ENCODE measurements at regions not wholly inside any gene's neighbourhood (a gene's known extent, or its start where the extent isn't known, plus 50 kb on each side); places are given as distances from the start of the nearest gene placed in this dataset.

DNA sequence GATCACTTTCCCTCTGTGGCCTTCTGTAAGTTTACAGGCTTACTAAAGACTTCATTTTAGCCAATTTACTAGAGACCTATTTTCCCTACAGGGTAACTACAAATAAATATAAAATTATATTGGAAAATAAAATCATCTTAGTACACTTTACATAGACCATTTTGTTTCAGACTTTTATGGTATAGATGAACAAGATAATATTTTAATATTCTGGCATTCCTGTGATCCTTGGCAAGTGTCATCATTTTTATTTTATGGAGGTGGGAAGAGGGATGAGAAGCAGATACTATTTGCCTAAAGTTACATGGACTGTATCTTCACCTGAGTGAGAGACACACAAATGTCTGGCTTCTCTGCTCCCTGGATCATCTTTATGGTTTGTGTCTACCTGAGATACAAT lies 149.6 kb upstream of the CWC22 start:
- no peak overlapping the region for H3K27ac Mint-ChIP-seq
- H3K4me3 Mint-ChIP-seq = no peak overlapping the region
- intact Hi-C loops (cut with micrococcal nuclease) = no loop called here
- peaks cover 0 to 12% (median 5%) of the 10 kb centered on the region in 5 donors for H3K27me3 Mint-ChIP-seq
- no peaks in the 10 kb centered on the region for H3K9me3 Mint-ChIP-seq
- Histone ChIP-seq H3K27ac (ENCODE audit: low read depth, low read length) (no peak overlapping the region), H3K9me3 (ENCODE audit: control insufficient read depth in 2 of 3, low read length in 3 of 3) (no peaks in the 10 kb centered on the region), H3K36me3 (ENCODE audit: control insufficient read depth in 2 of 3, insufficient read depth in 3 of 3, low read length in 3 of 3) (no peaks in the 10 kb centered on the region), H3K4me3 (ENCODE audit: low read length) (no peak overlapping the region), H3K27me3 (ENCODE audit: control insufficient read depth in 2 of 2, insufficient read depth in 2 of 2, low read length in 2 of 2) (no peaks in the 10 kb centered on the region), H3K4me1 (ENCODE audit: control insufficient read depth in 2 of 2, insufficient read depth in 2 of 2, low read length in 2 of 2) (no peaks in the 10 kb centered on the region)
- ChIA-PET CTCF (no interaction called here), POLR2A (no interaction called here)
- ATAC-seq (no peak), DNase-seq (no peak)
- H3K4me1 Mint-ChIP-seq = no peaks in the 10 kb centered on the region
- H3K36me3 Mint-ChIP-seq = no peaks in the 10 kb centered on the region

DNA sequence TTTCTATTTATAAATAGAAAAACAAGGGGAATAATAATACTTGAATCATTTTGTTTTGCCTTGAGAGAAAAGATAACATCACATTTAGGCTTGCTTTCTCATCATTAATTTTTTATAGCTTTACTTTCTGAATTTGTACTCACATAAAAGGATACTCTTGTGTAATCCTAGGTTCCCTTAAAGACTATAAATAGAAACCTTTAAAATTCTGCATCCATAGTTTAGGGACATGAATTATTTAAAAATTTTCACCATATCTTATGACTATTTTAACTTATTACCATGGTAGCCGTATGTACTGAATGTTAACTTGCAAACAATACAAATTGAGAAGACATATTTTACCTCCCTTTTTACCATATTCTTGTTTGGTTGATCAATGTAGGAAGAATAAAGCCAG lies 143.5 kb upstream of the CWC22 start:
- CTCF ChIA-PET = no interaction called here
- H3K36me3 Mint-ChIP-seq = no peaks in the 10 kb centered on the region

DNA sequence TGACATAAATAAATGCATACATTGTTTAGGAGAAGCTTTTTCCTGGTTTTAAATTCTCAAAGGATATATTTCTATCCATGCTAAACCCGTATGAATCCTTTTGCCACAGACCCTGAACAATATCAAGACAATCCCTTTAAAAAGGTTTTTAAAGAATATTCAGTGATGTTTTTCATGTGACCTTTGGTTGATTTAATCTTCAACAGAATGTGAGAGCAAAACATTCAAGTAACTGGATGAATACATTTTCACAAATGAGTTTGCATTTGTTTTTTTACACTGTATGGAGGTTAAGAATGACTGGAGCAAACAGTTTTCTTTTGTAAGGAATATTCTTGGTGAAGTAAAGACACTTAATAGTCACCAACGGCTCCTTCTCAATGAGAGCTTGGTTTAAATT lies 139.4 kb upstream of the CWC22 start:
- CTCF ChIA-PET = no interaction called here

More for the DNA sequence above, 143.5 kb upstream of the CWC22 start:
- no peak overlapping the region for H3K27ac Mint-ChIP-seq
- H3K4me3 ChIP-seq (ENCODE audit: low read length) = no peak overlapping the region
- no peaks in the 10 kb centered on the region for H3K9me3 Mint-ChIP-seq
- POLR2A ChIA-PET = no interaction called here
- no peaks in the 10 kb centered on the region for H3K4me1 ChIP-seq (ENCODE audit: control insufficient read depth in 2 of 2, insufficient read depth in 2 of 2, low read length in 2 of 2)
- no peaks in the 10 kb centered on the region for H3K9me3 ChIP-seq (ENCODE audit: control insufficient read depth in 2 of 3, low read length in 3 of 3)
- no peak overlapping the region for H3K27ac ChIP-seq (ENCODE audit: low read depth, low read length)
- no peaks in the 10 kb centered on the region for H3K4me1 Mint-ChIP-seq
- DNase-seq (no peak), ATAC-seq (no peak)
- H3K36me3 ChIP-seq (ENCODE audit: control insufficient read depth in 2 of 3, insufficient read depth in 3 of 3, low read length in 3 of 3) = no peaks in the 10 kb centered on the region
- H3K27me3 Mint-ChIP-seq = peaks cover 0 to 12% (median 11%) of the 10 kb centered on the region in 5 donors
- no peaks in the 10 kb centered on the region for H3K27me3 ChIP-seq (ENCODE audit: control insufficient read depth in 2 of 2, insufficient read depth in 2 of 2, low read length in 2 of 2)
- H3K4me3 Mint-ChIP-seq = no peak overlapping the region
- intact Hi-C loops (cut with micrococcal nuclease) = no loop called here

DNA sequence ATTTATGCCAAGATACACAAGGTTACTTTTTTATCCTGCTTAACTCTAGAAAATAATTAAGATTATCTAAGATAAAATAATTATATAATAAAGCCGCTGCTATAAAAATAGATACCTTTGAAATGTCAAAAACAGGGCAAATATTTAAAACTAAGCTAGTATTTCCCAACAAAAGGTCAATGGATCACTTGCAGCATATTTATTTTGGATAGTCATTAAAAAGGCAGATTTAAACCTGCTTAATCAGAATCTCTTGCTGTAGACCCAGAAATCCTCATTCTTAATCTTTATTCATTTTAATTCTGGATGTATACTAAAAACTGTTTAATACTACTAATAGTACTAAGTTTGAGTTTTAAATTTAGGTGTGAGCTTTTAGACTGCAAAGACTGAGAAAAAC lies 139.0 kb upstream of the CWC22 start:
- H3K27me3 ChIP-seq (ENCODE audit: control insufficient read depth in 2 of 2, insufficient read depth in 2 of 2, low read length in 2 of 2) = no peaks in the 10 kb centered on the region
- H3K9me3 Mint-ChIP-seq = no peaks in the 10 kb centered on the region
- H3K27ac ChIP-seq (ENCODE audit: low read depth, low read length) = no peak overlapping the region
- ChIA-PET POLR2A (no interaction called here), CTCF (no interaction called here)
- no peaks in the 10 kb centered on the region for H3K36me3 Mint-ChIP-seq
- H3K4me1 Mint-ChIP-seq = no peaks in the 10 kb centered on the region
- no peak overlapping the region for H3K27ac Mint-ChIP-seq
- H3K27me3 Mint-ChIP-seq = peaks cover 0 to 26% (median 7%) of the 10 kb centered on the region in 5 donors
- ATAC-seq = no peak
- no peaks in the 10 kb centered on the region for H3K9me3 ChIP-seq (ENCODE audit: control insufficient read depth in 2 of 3, low read length in 3 of 3)
- no peak overlapping the region for H3K4me3 ChIP-seq (ENCODE audit: low read length)
- DNase-seq = no peak
- no peaks in the 10 kb centered on the region for H3K4me1 ChIP-seq (ENCODE audit: control insufficient read depth in 2 of 2, insufficient read depth in 2 of 2, low read length in 2 of 2)
- H3K4me3 Mint-ChIP-seq = no peak overlapping the region
- intact Hi-C loops (cut with micrococcal nuclease) = no loop called here
- H3K36me3 ChIP-seq (ENCODE audit: control insufficient read depth in 2 of 3, insufficient read depth in 3 of 3, low read length in 3 of 3) = no peaks in the 10 kb centered on the region

More for the DNA sequence above, 139.4 kb upstream of the CWC22 start:
- Histone ChIP-seq H3K4me3 (ENCODE audit: low read length) (no peak overlapping the region), H3K27ac (ENCODE audit: low read depth, low read length) (no peak overlapping the region), H3K27me3 (ENCODE audit: control insufficient read depth in 2 of 2, insufficient read depth in 2 of 2, low read length in 2 of 2) (no peaks in the 10 kb centered on the region), H3K4me1 (ENCODE audit: control insufficient read depth in 2 of 2, insufficient read depth in 2 of 2, low read length in 2 of 2) (no peaks in the 10 kb centered on the region), H3K36me3 (ENCODE audit: control insufficient read depth in 2 of 3, insufficient read depth in 3 of 3, low read length in 3 of 3) (no peaks in the 10 kb centered on the region), H3K9me3 (ENCODE audit: control insufficient read depth in 2 of 3, low read length in 3 of 3) (no peaks in the 10 kb centered on the region)
- Mint-ChIP-seq H3K36me3 (no peaks in the 10 kb centered on the region), H3K4me3 (no peak overlapping the region), H3K27ac (no peak overlapping the region), H3K4me1 (no peaks in the 10 kb centered on the region), H3K9me3 (no peaks in the 10 kb centered on the region), H3K27me3 (peaks cover 0 to 24% (median 7%) of the 10 kb centered on the region in 5 donors)
- ATAC-seq (no peak), DNase-seq (no peak)
- POLR2A ChIA-PET = no interaction called here
- intact Hi-C loops (cut with micrococcal nuclease) = no loop called here

DNA sequence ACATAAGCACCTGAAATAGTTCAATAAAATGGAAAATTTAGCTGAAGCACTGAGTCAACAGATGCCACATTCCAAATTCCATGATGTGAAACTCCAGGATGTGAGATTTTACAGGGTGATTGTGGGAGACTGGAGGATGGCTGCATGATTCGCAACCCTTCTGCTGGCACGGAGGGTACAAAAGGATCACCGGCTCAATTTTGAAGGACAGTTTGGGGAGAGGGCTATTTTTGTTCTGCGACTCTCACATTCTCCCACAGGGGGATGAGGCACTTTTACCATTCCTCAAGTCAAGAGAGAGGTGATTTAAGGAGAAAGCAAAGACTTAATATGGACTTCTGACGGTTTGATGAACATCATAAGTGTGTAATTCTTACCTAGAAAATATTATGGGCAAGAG lies 138.1 kb upstream of the CWC22 start:
- POLR2A ChIA-PET = no interaction called here
- no peak overlapping the region for H3K27ac ChIP-seq (ENCODE audit: low read depth, low read length)
- no peaks in the 10 kb centered on the region for H3K4me1 ChIP-seq (ENCODE audit: control insufficient read depth in 2 of 2, insufficient read depth in 2 of 2, low read length in 2 of 2)
- H3K4me3 ChIP-seq (ENCODE audit: low read length) = no peak overlapping the region
- ATAC-seq (no peak), DNase-seq (no peak)
- Mint-ChIP-seq H3K4me1 (no peaks in the 10 kb centered on the region), H3K36me3 (no peaks in the 10 kb centered on the region), H3K9me3 (no peaks in the 10 kb centered on the region), H3K27me3 (peaks cover 0 to 27% (median 7%) of the 10 kb centered on the region in 5 donors), H3K27ac (no peak overlapping the region), H3K4me3 (no peak overlapping the region)
- H3K27me3 ChIP-seq (ENCODE audit: control insufficient read depth in 2 of 2, insufficient read depth in 2 of 2, low read length in 2 of 2) = no peaks in the 10 kb centered on the region
- no peaks in the 10 kb centered on the region for H3K36me3 ChIP-seq (ENCODE audit: control insufficient read depth in 2 of 3, insufficient read depth in 3 of 3, low read length in 3 of 3)
- CTCF ChIA-PET = no interaction called here
- no peaks in the 10 kb centered on the region for H3K9me3 ChIP-seq (ENCODE audit: control insufficient read depth in 2 of 3, low read length in 3 of 3)
- intact Hi-C loops (cut with micrococcal nuclease) = no loop called here

DNA sequence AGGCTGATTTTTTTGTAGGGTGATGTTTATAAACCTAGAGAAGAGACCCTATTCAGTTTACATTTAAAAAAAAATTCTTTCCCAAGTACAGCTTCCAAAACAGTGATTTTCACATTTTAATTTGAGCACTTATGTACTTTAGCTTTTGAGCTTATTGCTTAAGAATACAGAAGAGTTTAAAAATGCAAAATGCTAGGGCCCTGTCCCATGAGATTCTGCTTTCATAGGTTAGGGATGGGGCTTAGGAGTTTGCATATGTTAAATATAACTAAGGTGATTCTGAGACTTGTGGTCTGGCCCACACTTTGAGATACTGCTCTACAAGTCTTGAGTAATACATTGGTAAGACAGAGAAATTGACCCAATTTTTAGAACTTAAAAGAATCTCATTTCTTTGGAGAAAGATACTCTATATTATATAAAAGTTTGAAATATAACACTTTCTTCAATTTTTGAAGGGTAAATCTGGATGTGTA lies 137.3 kb upstream of the CWC22 start:
- ChIA-PET POLR2A (no interaction called here), CTCF (interaction anchor here (0.6 kb wide), 2 partner anchors 18 to 454 kb away, joined by 3 to 4 read pairs; no protein-coding TSS in a partner anchor)
- H3K36me3 ChIP-seq (ENCODE audit: control insufficient read depth in 2 of 3, insufficient read depth in 3 of 3, low read length in 3 of 3) = no peaks in the 10 kb centered on the region
- intact Hi-C loops (cut with micrococcal nuclease) = no loop called here
- no peak overlapping the region for H3K4me3 Mint-ChIP-seq
- no peaks in the 10 kb centered on the region for H3K9me3 ChIP-seq (ENCODE audit: control insufficient read depth in 2 of 3, low read length in 3 of 3)
- ATAC-seq (no peak), DNase-seq (no peak)
- peaks cover 0 to 26% (median 7%) of the 10 kb centered on the region in 5 donors for H3K27me3 Mint-ChIP-seq
- no peaks in the 10 kb centered on the region for H3K36me3 Mint-ChIP-seq
- no peaks in the 10 kb centered on the region for H3K4me1 ChIP-seq (ENCODE audit: control insufficient read depth in 2 of 2, insufficient read depth in 2 of 2, low read length in 2 of 2)
- H3K27ac ChIP-seq (ENCODE audit: low read depth, low read length) = no peak overlapping the region
- H3K4me1 Mint-ChIP-seq = no peaks in the 10 kb centered on the region
- no peaks in the 10 kb centered on the region for H3K27me3 ChIP-seq (ENCODE audit: control insufficient read depth in 2 of 2, insufficient read depth in 2 of 2, low read length in 2 of 2)
- no peaks in the 10 kb centered on the region for H3K9me3 Mint-ChIP-seq
- no peak overlapping the region for H3K4me3 ChIP-seq (ENCODE audit: low read length)
- no peak overlapping the region for H3K27ac Mint-ChIP-seq

DNA sequence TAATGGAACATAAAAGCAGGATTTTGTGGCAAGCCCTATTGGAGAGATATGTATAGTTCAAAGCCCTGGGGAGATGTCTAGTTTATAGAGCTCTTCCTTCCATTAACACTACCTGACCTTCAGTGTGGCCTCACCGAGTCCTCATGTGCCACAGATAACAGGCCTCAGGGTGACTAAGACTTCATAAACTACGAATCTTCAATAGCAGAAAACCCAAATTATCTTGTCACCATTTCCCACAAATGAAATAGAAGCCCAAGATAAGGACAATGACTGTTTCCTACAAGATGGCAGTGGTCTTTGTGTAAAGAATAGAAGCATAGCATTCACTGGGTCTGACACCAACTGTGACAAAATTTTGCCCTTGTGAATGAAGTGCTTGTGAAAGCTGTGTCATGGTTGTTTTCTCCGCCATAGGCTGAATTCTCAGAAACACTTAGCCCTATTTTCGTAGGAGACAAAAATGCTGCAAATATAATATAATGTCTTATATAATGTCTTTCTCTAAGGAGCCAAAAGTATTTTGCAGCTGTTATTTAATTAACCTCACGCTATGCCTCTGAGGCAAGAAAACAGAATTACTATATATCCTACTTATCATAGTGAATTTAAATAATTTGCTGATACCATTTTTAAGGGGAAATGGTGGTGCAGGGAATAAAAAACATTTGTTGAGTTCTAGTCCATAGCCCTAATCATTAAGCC lies 136.7 kb upstream of the CWC22 start:
- Histone ChIP-seq H3K4me1 (ENCODE audit: control insufficient read depth in 2 of 2, insufficient read depth in 2 of 2, low read length in 2 of 2) (no peaks in the 10 kb centered on the region), H3K36me3 (ENCODE audit: control insufficient read depth in 2 of 3, insufficient read depth in 3 of 3, low read length in 3 of 3) (no peaks in the 10 kb centered on the region), H3K27me3 (ENCODE audit: control insufficient read depth in 2 of 2, insufficient read depth in 2 of 2, low read length in 2 of 2) (no peaks in the 10 kb centered on the region), H3K4me3 (ENCODE audit: low read length) (no peak overlapping the region), H3K27ac (ENCODE audit: low read depth, low read length) (no peak overlapping the region), H3K9me3 (ENCODE audit: control insufficient read depth in 2 of 3, low read length in 3 of 3) (no peaks in the 10 kb centered on the region)
- no peak overlapping the region for H3K27ac Mint-ChIP-seq
- no peaks in the 10 kb centered on the region for H3K36me3 Mint-ChIP-seq
- CTCF ChIA-PET = interaction anchor here (0.6 kb wide), 1 partner anchor 454 kb away, joined by 3 read pairs; no protein-coding TSS in a partner anchor
- ATAC-seq (no peak), DNase-seq (no peak)
- H3K9me3 Mint-ChIP-seq = no peaks in the 10 kb centered on the region
- H3K4me1 Mint-ChIP-seq = no peaks in the 10 kb centered on the region
- intact Hi-C loops (cut with micrococcal nuclease) = no loop called here
- H3K4me3 Mint-ChIP-seq = no peak overlapping the region
- POLR2A ChIA-PET = no interaction called here
- peaks cover 0 to 23% (median 10%) of the 10 kb centered on the region in 5 donors for H3K27me3 Mint-ChIP-seq

Data from naive thymus-derived CD4-positive, alpha-beta T cell (primary cell).